Activated CD4-positive, alpha-beta T cell treated with anti-CD3 and anti-CD28 coated beads for 36 hours (primary cell): ENCODE measurements at regions not wholly inside any gene's neighbourhood (a gene's known extent, or its start where the extent isn't known, plus 50 kb on each side); places are given as distances from the start of the nearest gene placed in this dataset.

Experiments used
- ATAC-seq: fragments of 200-7000 bp; cut with Tn5 transposase; one replicate; pipeline ENCODE4 v1.10.0; 2021; ENCODE audit warnings: mild to moderate bottlenecking, moderate library complexity
- CTCF ChIA-PET: fragments of 350-600 bp; sonication (Branson Sonifier 250); formaldehyde crosslinking; loops from one replicate; lab custom pipeline; 2021; ENCODE audit warnings: antibody characterized with exemption; lab: Charles Lee
- POLR2A ChIA-PET: fragments of 350-600 bp; sonication (Branson Sonifier 250); formaldehyde crosslinking; loops from one replicate; lab custom pipeline; 2021; ENCODE audit warnings: antibody characterized with exemption, inconsistent platforms; lab: Charles Lee
- DNase-seq: peaks from one replicate; pipeline ENCODE4 v3.0.0-alpha.2; 2020
- H3K27ac Mint-ChIP-seq: one replicate; pipeline ENCODE4 v1.8.0; 2021; ENCODE audit warnings: mixed read lengths
- H3K27me3 Mint-ChIP-seq: one replicate; pipeline ENCODE4 v1.8.0; 2021; ENCODE audit warnings: mixed read lengths
- H3K36me3 Mint-ChIP-seq: one replicate; pipeline ENCODE4 v1.8.0; 2021; ENCODE audit warnings: low read depth, mixed read lengths
- H3K4me1 Mint-ChIP-seq: one replicate; pipeline ENCODE4 v1.8.0; 2021; ENCODE audit warnings: mixed read lengths
- H3K4me3 Mint-ChIP-seq: one replicate; pipeline ENCODE4 v1.8.0; 2021; ENCODE audit warnings: mild to moderate bottlenecking, moderate library complexity, mixed read lengths
- H3K9me3 Mint-ChIP-seq: one replicate; pipeline ENCODE4 v1.8.0; 2021; ENCODE audit warnings: low read depth, mixed read lengths
- intact Hi-C, 2 experiments: fragments of 100-400 bp; cut with DNase I in 1 of 2; cut with micrococcal nuclease in 1 of 2; formaldehyde crosslinking; loops; one replicate each; pipeline versions ENCODE4 v1.14.2 to v1.15.1; 2022 to 2024; cut with DNase I, micrococcal nuclease

DNA sequence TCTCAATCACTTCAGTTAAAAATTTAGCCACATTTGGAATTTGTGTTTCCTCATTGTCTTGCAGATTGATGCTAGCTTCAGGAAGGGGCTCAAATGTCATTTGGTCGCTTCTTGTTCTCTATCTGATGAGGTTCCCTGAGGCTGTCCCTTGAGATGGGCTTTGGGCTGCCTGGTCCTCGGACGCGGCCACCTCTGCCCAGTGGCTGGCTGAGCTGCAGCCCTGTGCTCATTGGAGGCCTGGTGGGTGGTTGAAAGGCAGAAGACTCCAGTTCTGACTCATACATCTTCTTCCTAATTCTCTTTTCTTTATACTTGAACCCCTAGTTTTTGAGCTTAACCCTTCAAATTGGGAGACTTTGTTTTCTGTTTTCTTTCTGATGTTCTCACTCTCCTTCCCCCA lies 78.8 kb upstream of the NTRK2 start:
- Mint-ChIP-seq H3K27me3 (peaks cover 2% of the 10 kb centered on the region), H3K4me1 (no peaks in the 10 kb centered on the region), H3K36me3 (no peaks in the 10 kb centered on the region), H3K27ac (no peak overlapping the region), H3K4me3 (no peak overlapping the region), H3K9me3 (peaks cover 4% of the 10 kb centered on the region)
- intact Hi-C loops = no loop called here
- POLR2A ChIA-PET = no interaction called here
- ATAC-seq (no peak), DNase-seq (no peak)
- CTCF ChIA-PET = no interaction called here

GRCh38 chr9:84592918-84593317 lies 76.6 kb upstream of the NTRK2 start:
- H3K4me3 Mint-ChIP-seq = no peak overlapping the region
- no peaks in the 10 kb centered on the region for H3K27me3 Mint-ChIP-seq
- ChIA-PET CTCF (no interaction called here), POLR2A (no interaction called here)
- H3K27ac Mint-ChIP-seq = no peak overlapping the region
- ATAC-seq (no peak), DNase-seq (no peak)
- peaks cover 5% of the 10 kb centered on the region for H3K4me1 Mint-ChIP-seq
- intact Hi-C loops = no loop called here
- no peaks in the 10 kb centered on the region for H3K36me3 Mint-ChIP-seq
- peaks cover 4% of the 10 kb centered on the region for H3K9me3 Mint-ChIP-seq

- no peaks in the 10 kb centered on the region for H3K27me3 Mint-ChIP-seq
- H3K27ac Mint-ChIP-seq = no peak overlapping the region
- DNase-seq (no peak), ATAC-seq (no peak)
- no peak overlapping the region for H3K4me3 Mint-ChIP-seq
- H3K4me1 Mint-ChIP-seq = peaks cover 5% of the 10 kb centered on the region
- CTCF ChIA-PET = no interaction called here
- H3K36me3 Mint-ChIP-seq = no peaks in the 10 kb centered on the region
- intact Hi-C loops = no loop called here
- POLR2A ChIA-PET = no interaction called here
- peaks cover 4% of the 10 kb centered on the region for H3K9me3 Mint-ChIP-seq
Observed at GRCh38 chr9:84593352-84593751, 76.2 kb upstream of the NTRK2 start.

GRCh38 chr9:84597131-84597530 lies 72.4 kb upstream of the NTRK2 start:
- H3K27me3 Mint-ChIP-seq = peaks cover 3% of the 10 kb centered on the region
- H3K9me3 Mint-ChIP-seq = peaks cover 4% of the 10 kb centered on the region
- ChIA-PET CTCF (no interaction called here), POLR2A (no interaction called here)
- H3K4me1 Mint-ChIP-seq = peaks cover 5% of the 10 kb centered on the region
- no peaks in the 10 kb centered on the region for H3K36me3 Mint-ChIP-seq
- DNase-seq (no peak), ATAC-seq (peak; percentile 19)
- H3K27ac Mint-ChIP-seq = no peak overlapping the region
- intact Hi-C loops = no loop called here
- no peak overlapping the region for H3K4me3 Mint-ChIP-seq

DNA sequence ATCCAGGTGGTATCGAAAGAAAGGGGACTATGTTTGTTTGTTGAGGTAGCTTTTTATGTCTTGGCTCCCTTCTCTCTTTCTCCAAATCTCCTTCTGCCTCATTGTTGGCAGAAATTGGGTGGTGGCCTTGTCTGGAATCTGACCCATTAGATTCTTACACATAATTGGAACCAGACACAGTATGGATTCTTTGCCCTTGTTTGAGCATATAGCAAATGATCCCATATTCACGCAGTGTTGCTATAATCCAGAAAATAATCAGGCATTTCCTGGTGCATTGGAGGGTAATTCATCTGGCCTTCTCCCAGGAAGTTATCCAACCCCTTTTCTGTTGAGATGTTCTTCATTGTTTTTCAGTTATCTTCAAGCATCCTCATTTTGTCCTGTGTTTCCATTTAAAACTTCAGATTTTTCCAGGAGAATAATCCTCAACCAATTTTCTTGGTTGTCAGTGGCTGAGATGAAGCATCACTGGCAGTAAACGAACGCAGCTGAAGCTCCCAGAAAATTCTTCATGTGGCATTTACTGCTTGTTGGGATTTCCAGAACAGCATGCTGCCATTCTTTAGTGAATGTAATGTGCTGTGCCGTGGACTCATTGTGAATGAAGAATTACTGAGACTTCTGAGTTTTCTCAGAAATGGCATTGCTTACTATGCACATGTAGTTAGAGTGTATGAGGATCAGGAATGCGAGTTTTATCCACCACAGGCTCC lies 70.5 kb upstream of the NTRK2 start:
- no peak for ATAC-seq
- DNase-seq = no peak
- peaks cover 3% of the 10 kb centered on the region for H3K27me3 Mint-ChIP-seq
- H3K9me3 Mint-ChIP-seq = peaks cover 3% of the 10 kb centered on the region
- ChIA-PET CTCF (interaction anchor here (0.7 to 1.6 kb wide), 2 partner anchors 10 to 13 kb away, joined by 3 read pairs; no protein-coding TSS in a partner anchor), POLR2A (no interaction called here)
- no peaks in the 10 kb centered on the region for H3K36me3 Mint-ChIP-seq
- no peak overlapping the region for H3K4me3 Mint-ChIP-seq
- no peak overlapping the region for H3K27ac Mint-ChIP-seq
- H3K4me1 Mint-ChIP-seq = peaks cover 5% of the 10 kb centered on the region
- intact Hi-C loops = no loop called here

DNA sequence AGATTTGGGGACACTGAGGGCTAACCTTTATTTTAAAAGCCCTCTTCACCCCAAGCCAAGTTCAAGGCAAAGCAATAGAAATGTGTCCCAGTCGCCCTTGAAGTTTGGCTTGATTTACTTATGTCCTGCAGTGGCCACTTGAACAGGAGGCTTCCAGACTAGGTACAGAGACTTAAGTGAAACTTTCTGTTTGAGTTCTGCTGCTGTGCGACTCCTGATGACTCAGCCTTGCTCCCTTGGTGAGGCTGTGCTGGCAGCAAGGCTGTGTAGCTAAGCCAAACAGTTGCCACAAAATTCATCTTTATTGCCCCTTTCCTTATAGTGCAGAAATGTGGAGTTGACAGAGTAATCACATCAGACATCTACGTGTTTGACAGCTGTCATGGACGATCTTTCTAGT lies 68.8 kb upstream of the NTRK2 start:
- ChIA-PET POLR2A (no interaction called here), CTCF (interaction anchor here (1.6 kb wide), 1 partner anchor 9 kb away, joined by 3 read pairs; no protein-coding TSS in a partner anchor)
- intact Hi-C loops = no loop called here
- Mint-ChIP-seq H3K36me3 (no peaks in the 10 kb centered on the region), H3K9me3 (no peaks in the 10 kb centered on the region), H3K4me3 (no peak overlapping the region), H3K27ac (no peak overlapping the region), H3K27me3 (peaks cover 5% of the 10 kb centered on the region), H3K4me1 (peaks cover 5% of the 10 kb centered on the region)
- ATAC-seq (no peak), DNase-seq (no peak)

GRCh38 chr9:84604223-84604622 lies 65.3 kb upstream of the NTRK2 start:
- no peak overlapping the region for H3K27ac Mint-ChIP-seq
- DNase-seq (no peak), ATAC-seq (no peak)
- H3K4me3 Mint-ChIP-seq = no peak overlapping the region
- H3K9me3 Mint-ChIP-seq = no peaks in the 10 kb centered on the region
- H3K27me3 Mint-ChIP-seq = peaks cover 5% of the 10 kb centered on the region
- no peaks in the 10 kb centered on the region for H3K4me1 Mint-ChIP-seq
- no peaks in the 10 kb centered on the region for H3K36me3 Mint-ChIP-seq
- ChIA-PET POLR2A (no interaction called here), CTCF (no interaction called here)
- intact Hi-C loops = no loop called here

- H3K27me3 Mint-ChIP-seq = peaks cover 1% of the 10 kb centered on the region
- CTCF ChIA-PET = interaction anchor here (1.1 kb wide), 1 partner anchor 10 kb away, joined by 3 read pairs; no protein-coding TSS in a partner anchor
- intact Hi-C loops = no loop called here
Observed at GRCh38 chr9:84609779-84610178, 59.8 kb upstream of the NTRK2 start.

GRCh38 chr9:84613431-84613830 lies 56.1 kb upstream of the NTRK2 start:
- H3K27ac Mint-ChIP-seq = no peak overlapping the region
- POLR2A ChIA-PET = no interaction called here
- intact Hi-C loops = no loop called here

More at GRCh38 chr9:84609779-84610178, 59.8 kb upstream of the NTRK2 start:
- DNase-seq = no peak
- Mint-ChIP-seq H3K4me3 (no peak overlapping the region), H3K9me3 (no peaks in the 10 kb centered on the region), H3K36me3 (no peaks in the 10 kb centered on the region), H3K27ac (no peak overlapping the region), H3K4me1 (no peaks in the 10 kb centered on the region)
- POLR2A ChIA-PET = no interaction called here
- no peak for ATAC-seq

GRCh38 chr9:84615544-84615943 lies 54.0 kb upstream of the NTRK2 start:
- Mint-ChIP-seq H3K4me3 (no peak overlapping the region), H3K27me3 (peaks cover 4% of the 10 kb centered on the region), H3K36me3 (no peaks in the 10 kb centered on the region), H3K27ac (no peak overlapping the region), H3K9me3 (no peaks in the 10 kb centered on the region), H3K4me1 (no peaks in the 10 kb centered on the region)
- no peak for ATAC-seq
- no peak for DNase-seq
- CTCF ChIA-PET = interaction anchor here (0.6 kb wide), 2 partner anchors 420 to 1079 kb away, joined by 3 read pairs; no protein-coding TSS in a partner anchor
- intact Hi-C loops = no loop called here
- POLR2A ChIA-PET = no interaction called here

More at GRCh38 chr9:84613431-84613830, 56.1 kb upstream of the NTRK2 start:
- no peak for ATAC-seq
- no peak for DNase-seq
- CTCF ChIA-PET = interaction anchor here (0.7 kb wide), 1 partner anchor 17 kb away, joined by 3 read pairs; no protein-coding TSS in a partner anchor
- H3K4me1 Mint-ChIP-seq = no peaks in the 10 kb centered on the region
- H3K36me3 Mint-ChIP-seq = no peaks in the 10 kb centered on the region
- H3K27me3 Mint-ChIP-seq = peaks cover 2% of the 10 kb centered on the region
- no peaks in the 10 kb centered on the region for H3K9me3 Mint-ChIP-seq
- H3K4me3 Mint-ChIP-seq = no peak overlapping the region

GRCh38 chr9:84617411-84618029 lies 52.0 kb upstream of the NTRK2 start:
- peaks cover 4% of the 10 kb centered on the region for H3K27me3 Mint-ChIP-seq
- no peak for ATAC-seq
- DNase-seq = no peak
- POLR2A ChIA-PET = no interaction called here
- H3K9me3 Mint-ChIP-seq = no peaks in the 10 kb centered on the region
- no peaks in the 10 kb centered on the region for H3K36me3 Mint-ChIP-seq
- CTCF ChIA-PET = interaction anchor here (0.6 kb wide), 1 partner anchor 58 kb away, joined by 3 read pairs; no protein-coding TSS in a partner anchor
- no peak overlapping the region for H3K4me3 Mint-ChIP-seq
- no peaks in the 10 kb centered on the region for H3K4me1 Mint-ChIP-seq
- no peak overlapping the region for H3K27ac Mint-ChIP-seq
- intact Hi-C loops = no loop called here
